AG04450 (cell line): ENCODE measurements at regions not wholly inside any gene's neighbourhood (a gene's known extent, or its start where the extent isn't known, plus 50 kb on each side); places are given as distances from the start of the nearest gene placed in this dataset.

Source experiments
- CTCF ChIA-PET: fragments of 300-600, 350-600 bp; formaldehyde crosslinking; extraction: SDS; loops from one replicate; lab custom pipeline; 2022; ENCODE audit warnings: antibody characterized with exemption, inconsistent platforms; lab: Charles Lee
- POLR2A ChIA-PET: fragments of 350-600 bp; formaldehyde crosslinking; extraction: SDS; loops from one replicate; lab custom pipeline; 2021; ENCODE audit warnings: antibody characterized with exemption, inconsistent platforms; lab: Yijun Ruan, JAX
- DNase-seq: peaks from one replicate; pipeline ENCODE4 v3.0.0-alpha.2; 2011; ENCODE audit warnings: low read depth, low spot score
- H3K27ac ChIP-seq: one replicate; pipeline ENCODE4 v1.5.1; 2012; ENCODE audit warnings: low read depth, low read length, control low read depth
- H3K27me3 ChIP-seq: one replicate; pipeline ENCODE4 v1.6.0; 2012; ENCODE audit warnings: low read length; ENCODE audit not compliant: control insufficient read depth, insufficient read depth
- H3K4me3 ChIP-seq: 2 replicates; pipeline ENCODE4 v1.5.1; 2011; ENCODE audit warnings: mild to moderate bottlenecking, low read depth, low read length, control low read depth
- H3K9me3 ChIP-seq: 2 replicates; pipeline ENCODE4 v1.5.1; 2012; ENCODE audit warnings: low read length; ENCODE audit not compliant: control insufficient read depth, insufficient read depth
- CTCF ChIP-seq: IDR thresholded peaks from 2 replicates; pipeline ENCODE4 v1.5.1; 2011; ENCODE audit warnings: low read depth, low read length, control low read depth, inconsistent platforms

- no peak overlapping the region for H3K27ac ChIP-seq
- no peak overlapping the region for H3K4me3 ChIP-seq
- CTCF ChIA-PET = no interaction called here
- peaks cover 78% of the 10 kb centered on the region for H3K9me3 ChIP-seq
- H3K27me3 ChIP-seq = no peaks in the 10 kb centered on the region
- POLR2A ChIA-PET = no interaction called here
- no peak for DNase-seq
- no peak for TF ChIP-seq CTCF
Observed at GRCh38 chr18:78794071-78794430, 185.6 kb upstream of the SALL3 start.

- CTCF ChIA-PET = no interaction called here
- POLR2A ChIA-PET = no interaction called here
- TF ChIP-seq CTCF = no peak
- Histone ChIP-seq H3K27me3 (no peaks in the 10 kb centered on the region), H3K9me3 (peaks cover 82% of the 10 kb centered on the region), H3K4me3 (no peak overlapping the region), H3K27ac (no peak overlapping the region)
- DNase-seq = no peak
Observed at GRCh38 chr18:78796693-78797455, 182.7 kb upstream of the SALL3 start.

GRCh38 chr18:78797499-78797898 is 182.1 kb upstream of the SALL3 start:
- POLR2A ChIA-PET = no interaction called here
- CTCF ChIA-PET = no interaction called here
- H3K9me3 ChIP-seq = peaks cover 80% of the 10 kb centered on the region
- H3K4me3 ChIP-seq = no peak overlapping the region
- DNase-seq = no peak
- H3K27ac ChIP-seq = no peak overlapping the region
- H3K27me3 ChIP-seq = no peaks in the 10 kb centered on the region
- no peak for TF ChIP-seq CTCF

GRCh38 chr18:78798402-78799175 is 181.0 kb upstream of the SALL3 start:
- Histone ChIP-seq H3K27me3 (no peaks in the 10 kb centered on the region), H3K9me3 (peaks cover 77% of the 10 kb centered on the region), H3K27ac (no peak overlapping the region), H3K4me3 (no peak overlapping the region)
- ChIA-PET POLR2A (no interaction called here), CTCF (no interaction called here)
- no peak for DNase-seq
- no peak for TF ChIP-seq CTCF
